ENCODE measurements at regions not wholly inside any gene's neighbourhood (a gene's known extent, or its start where the extent isn't known, plus 50 kb on each side); places are given as distances from the start of the nearest gene placed in this dataset.
"Not testable (repeated sequence)": the region's sequence is repeated elsewhere in the genome, so short reads cannot be mapped to it uniquely, and the experiment has no call there.

DNA sequence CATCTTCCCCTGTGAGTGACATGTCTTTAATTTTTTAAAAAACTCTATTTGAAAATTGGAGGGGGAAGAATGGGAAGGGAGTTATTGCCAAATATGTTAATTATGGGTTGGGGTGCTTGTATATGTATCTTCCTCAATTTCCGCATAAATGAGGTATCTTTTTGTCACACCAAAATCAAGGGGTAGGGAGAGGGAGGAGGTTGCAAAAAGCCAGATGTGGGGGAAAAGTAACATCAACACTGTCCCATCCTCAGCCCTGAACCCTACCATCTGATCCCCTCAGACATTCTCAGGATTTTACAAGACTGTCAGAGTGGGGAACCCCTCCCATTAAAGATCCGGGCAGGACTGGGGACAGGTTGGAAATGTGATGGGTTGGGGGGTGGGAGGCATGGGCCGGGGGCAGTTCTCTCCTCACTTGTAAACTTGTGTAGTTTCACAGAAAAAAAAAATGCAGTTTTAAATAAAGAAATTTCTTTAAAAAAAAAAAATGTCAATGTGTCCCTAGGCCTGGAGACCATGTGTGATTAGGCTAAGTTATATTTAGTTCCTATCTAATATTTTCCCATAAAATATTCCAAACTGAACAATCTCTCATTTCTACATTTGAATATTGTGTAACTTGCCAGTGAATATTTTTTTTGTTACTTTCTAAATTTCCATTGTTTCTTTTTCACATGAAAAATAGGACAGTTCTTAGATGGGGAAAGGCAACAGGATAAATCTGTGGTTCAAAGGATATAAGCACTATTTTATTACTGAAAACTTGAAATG is 59.4 kb downstream of the CHST2 start:
- not testable (repeated sequence) for TF ChIP-seq RFX5 (IDR thresholded peaks at IDR 0.05; ENCODE audit: low read depth, low read length); EZH2 (IDR thresholded peaks at IDR 0.05; ENCODE audit: borderline replicate concordance, control insufficient read depth, low read depth, low read length); TARDBP (IDR thresholded peaks at IDR 0.05; ENCODE audit: borderline replicate concordance); POLR2A (IDR thresholded peaks at IDR 0.05; ENCODE audit: low read depth, low read length); NRF1 (conservative IDR thresholded peaks at IDR 0.05; ENCODE audit: low read depth, low read length)
- TF ChIP-seq, protein P1, sequence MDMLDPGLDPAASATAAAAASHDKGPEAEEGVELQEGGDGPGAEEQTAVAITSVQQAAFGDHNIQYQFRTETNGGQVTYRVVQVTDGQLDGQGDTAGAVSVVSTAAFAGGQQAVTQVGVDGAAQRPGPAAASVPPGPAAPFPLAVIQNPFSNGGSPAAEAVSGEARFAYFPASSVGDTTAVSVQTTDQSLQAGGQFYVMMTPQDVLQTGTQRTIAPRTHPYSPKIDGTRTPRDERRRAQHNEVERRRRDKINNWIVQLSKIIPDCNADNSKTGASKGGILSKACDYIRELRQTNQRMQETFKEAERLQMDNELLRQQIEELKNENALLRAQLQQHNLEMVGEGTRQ (IDR thresholded peaks at IDR 0.05; ENCODE audit: borderline replicate concordance, low read depth, low read length), result not testable (repeated sequence)
- TF ChIP-seq, protein P2, sequence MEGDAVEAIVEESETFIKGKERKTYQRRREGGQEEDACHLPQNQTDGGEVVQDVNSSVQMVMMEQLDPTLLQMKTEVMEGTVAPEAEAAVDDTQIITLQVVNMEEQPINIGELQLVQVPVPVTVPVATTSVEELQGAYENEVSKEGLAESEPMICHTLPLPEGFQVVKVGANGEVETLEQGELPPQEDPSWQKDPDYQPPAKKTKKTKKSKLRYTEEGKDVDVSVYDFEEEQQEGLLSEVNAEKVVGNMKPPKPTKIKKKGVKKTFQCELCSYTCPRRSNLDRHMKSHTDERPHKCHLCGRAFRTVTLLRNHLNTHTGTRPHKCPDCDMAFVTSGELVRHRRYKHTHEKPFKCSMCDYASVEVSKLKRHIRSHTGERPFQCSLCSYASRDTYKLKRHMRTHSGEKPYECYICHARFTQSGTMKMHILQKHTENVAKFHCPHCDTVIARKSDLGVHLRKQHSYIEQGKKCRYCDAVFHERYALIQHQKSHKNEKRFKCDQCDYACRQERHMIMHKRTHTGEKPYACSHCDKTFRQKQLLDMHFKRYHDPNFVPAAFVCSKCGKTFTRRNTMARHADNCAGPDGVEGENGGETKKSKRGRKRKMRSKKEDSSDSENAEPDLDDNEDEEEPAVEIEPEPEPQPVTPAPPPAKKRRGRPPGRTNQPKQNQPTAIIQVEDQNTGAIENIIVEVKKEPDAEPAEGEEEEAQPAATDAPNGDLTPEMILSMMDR (IDR thresholded peaks at IDR 0.05 in 2 of 3, conservative IDR thresholded peaks at IDR 0.05 in 1 of 3; ENCODE audit: control insufficient read depth in 2 of 3, extremely low read depth in 1 of 3, insufficient read depth in 1 of 3, low read depth in 3 of 3, low read length in 3 of 3), result not testable (repeated sequence)

Data from GM12878 (cell line).